H54 (cell line): ENCODE measurements at regions not wholly inside any gene's neighbourhood (a gene's known extent, or its start where the extent isn't known, plus 50 kb on each side); places are given as distances from the start of the nearest gene placed in this dataset.

Source experiments
- DNase-seq: peaks from one replicate; pipeline ENCODE4 v3.0.0; 2011; ENCODE audit warnings: low spot score, mixed read lengths; ENCODE audit not compliant: insufficient read length
- FAIRE-seq: peaks from 3 replicates; lab custom pipeline; 2011; peaks lifted over from hg19 to GRCh38; lab: Jason Lieb, UNC
- POLR2A ChIP-seq: IDR thresholded peaks from 2 replicates; pipeline ENCODE4 v1.6.1; 2011; ENCODE audit warnings: low read depth, mild to moderate bottlenecking, low read length

- FAIRE-seq (no peak), DNase-seq (no peak)
- TF ChIP-seq POLR2A, result no peak
Observed at GRCh38 chr13:48840366-48840765, 135.3 kb upstream of the FNDC3A start.

GRCh38 chr13:48842316-48842715, 133.4 kb upstream of the FNDC3A start:
- FAIRE-seq (no peak), DNase-seq (no peak)
- no peak for TF ChIP-seq POLR2A

GRCh38 chr13:48843630-48844380, 131.9 kb upstream of the FNDC3A start:
- DNase-seq (no peak), FAIRE-seq (no peak)
- TF ChIP-seq POLR2A, result no peak

GRCh38 chr13:48844676-48845075, 131.0 kb upstream of the FNDC3A start:
- no peak for DNase-seq
- no peak for FAIRE-seq
- TF ChIP-seq POLR2A, result no peak

GRCh38 chr13:48849515-48849914, 126.2 kb upstream of the FNDC3A start:
- FAIRE-seq, result no peak
- no peak for TF ChIP-seq POLR2A
- DNase-seq, result no peak

GRCh38 chr13:48851707-48852106, 124.0 kb upstream of the FNDC3A start:
- no peak for TF ChIP-seq POLR2A
- DNase-seq (no peak), FAIRE-seq (no peak)

GRCh38 chr13:48852911-48853727, 122.6 kb upstream of the FNDC3A start:
- FAIRE-seq (no peak), DNase-seq (no peak)
- no peak for TF ChIP-seq POLR2A

- no peak for DNase-seq
Observed at GRCh38 chr13:48853728-48854102, 122.0 kb upstream of the FNDC3A start.

GRCh38 chr13:48857576-48857975, 118.1 kb upstream of the FNDC3A start:
- TF ChIP-seq POLR2A, result no peak
- no peak for FAIRE-seq

More at GRCh38 chr13:48853728-48854102, 122.0 kb upstream of the FNDC3A start:
- FAIRE-seq, result no peak
- no peak for TF ChIP-seq POLR2A

GRCh38 chr13:48858122-48858902, 117.4 kb upstream of the FNDC3A start:
- FAIRE-seq (no peak), DNase-seq (no peak)
- TF ChIP-seq POLR2A, result no peak

More at GRCh38 chr13:48857576-48857975, 118.1 kb upstream of the FNDC3A start:
- DNase-seq, result no peak

GRCh38 chr13:48859272-48860105, 116.2 kb upstream of the FNDC3A start:
- DNase-seq (no peak), FAIRE-seq (no peak)
- no peak for TF ChIP-seq POLR2A

- no peak for TF ChIP-seq POLR2A
- DNase-seq, result no peak
- no peak for FAIRE-seq
Observed at GRCh38 chr13:48860364-48860763, 115.3 kb upstream of the FNDC3A start.

GRCh38 chr13:48862572-48862971, 113.1 kb upstream of the FNDC3A start:
- no peak for TF ChIP-seq POLR2A
- FAIRE-seq, result no peak
- DNase-seq, result no peak
